Astrocyte of the cerebellum (primary cell): ENCODE measurements at regions not wholly inside any gene's neighbourhood (a gene's known extent, or its start where the extent isn't known, plus 50 kb on each side); places are given as distances from the start of the nearest gene placed in this dataset.

Source experiments
- DNase-seq: peaks from one replicate; pipeline ENCODE4 v3.0.0-alpha.2; 2011; ENCODE audit warnings: low read depth
- H3K4me3 ChIP-seq: 2 replicates; pipeline ENCODE4 v1.5.1; 2011; ENCODE audit warnings: mild to moderate bottlenecking, low read depth, low read length, moderate library complexity
- in situ Hi-C: cut with HindIII; loops from 2 replicates; pipeline ENCODE4 v1.10.0; 2017; ENCODE audit warnings: low sequenced_read_pairs
- TF ChIP-seq, protein P1 (sequence below): IDR thresholded peaks from 2 replicates; pipeline ENCODE4 v1.5.1; 2012; ENCODE audit warnings: low read length, low read depth, moderate library complexity, mild to moderate bottlenecking; ENCODE audit errors: missing control alignments

DNA sequence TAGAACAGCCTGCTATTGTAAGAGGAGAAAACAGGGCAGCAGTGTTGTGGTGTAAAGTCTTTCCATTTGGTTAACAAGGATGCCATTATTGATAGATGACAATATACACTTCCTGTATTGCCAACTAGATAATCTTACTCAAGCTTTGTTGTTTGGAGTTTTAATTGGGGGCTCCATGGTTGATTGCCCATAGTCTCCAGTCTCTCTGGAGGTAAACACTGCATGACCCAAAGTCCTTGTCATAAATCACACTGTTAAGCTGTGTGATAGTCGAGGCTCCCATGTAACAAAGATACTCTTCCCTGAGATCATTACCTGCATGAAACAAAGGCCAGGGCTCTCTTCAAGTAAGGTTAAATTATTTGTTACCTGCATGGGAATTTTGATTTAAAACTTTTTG, 394.6 kb downstream of the C4orf33 start:
- TF ChIP-seq, protein P1, sequence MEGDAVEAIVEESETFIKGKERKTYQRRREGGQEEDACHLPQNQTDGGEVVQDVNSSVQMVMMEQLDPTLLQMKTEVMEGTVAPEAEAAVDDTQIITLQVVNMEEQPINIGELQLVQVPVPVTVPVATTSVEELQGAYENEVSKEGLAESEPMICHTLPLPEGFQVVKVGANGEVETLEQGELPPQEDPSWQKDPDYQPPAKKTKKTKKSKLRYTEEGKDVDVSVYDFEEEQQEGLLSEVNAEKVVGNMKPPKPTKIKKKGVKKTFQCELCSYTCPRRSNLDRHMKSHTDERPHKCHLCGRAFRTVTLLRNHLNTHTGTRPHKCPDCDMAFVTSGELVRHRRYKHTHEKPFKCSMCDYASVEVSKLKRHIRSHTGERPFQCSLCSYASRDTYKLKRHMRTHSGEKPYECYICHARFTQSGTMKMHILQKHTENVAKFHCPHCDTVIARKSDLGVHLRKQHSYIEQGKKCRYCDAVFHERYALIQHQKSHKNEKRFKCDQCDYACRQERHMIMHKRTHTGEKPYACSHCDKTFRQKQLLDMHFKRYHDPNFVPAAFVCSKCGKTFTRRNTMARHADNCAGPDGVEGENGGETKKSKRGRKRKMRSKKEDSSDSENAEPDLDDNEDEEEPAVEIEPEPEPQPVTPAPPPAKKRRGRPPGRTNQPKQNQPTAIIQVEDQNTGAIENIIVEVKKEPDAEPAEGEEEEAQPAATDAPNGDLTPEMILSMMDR: no peak
- in situ Hi-C loops: no loop called here
- H3K4me3 ChIP-seq: no peak overlapping the region
- no peak for DNase-seq

DNA sequence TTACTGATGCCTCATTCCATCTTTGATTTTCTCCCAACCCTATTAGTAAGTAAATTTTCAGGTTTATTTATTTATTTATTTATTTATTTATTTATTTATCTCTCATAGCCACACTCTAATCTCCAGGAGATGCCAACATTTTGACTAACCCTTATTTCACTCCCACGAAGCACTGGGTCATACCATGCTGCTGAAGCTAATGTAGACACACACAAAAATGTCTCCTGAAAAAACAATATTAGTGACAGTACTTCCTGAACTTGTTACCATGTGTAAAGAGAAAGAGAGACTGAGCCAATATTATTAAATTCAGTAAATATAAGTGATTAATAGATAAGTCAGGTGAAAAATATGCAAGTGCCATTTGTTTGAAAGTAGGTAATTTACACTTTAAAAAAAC, 402.7 kb downstream of the C4orf33 start:
- no peak overlapping the region for H3K4me3 ChIP-seq
- in situ Hi-C loops: no loop called here
- TF ChIP-seq, protein P1: no peak
- no peak for DNase-seq

DNA sequence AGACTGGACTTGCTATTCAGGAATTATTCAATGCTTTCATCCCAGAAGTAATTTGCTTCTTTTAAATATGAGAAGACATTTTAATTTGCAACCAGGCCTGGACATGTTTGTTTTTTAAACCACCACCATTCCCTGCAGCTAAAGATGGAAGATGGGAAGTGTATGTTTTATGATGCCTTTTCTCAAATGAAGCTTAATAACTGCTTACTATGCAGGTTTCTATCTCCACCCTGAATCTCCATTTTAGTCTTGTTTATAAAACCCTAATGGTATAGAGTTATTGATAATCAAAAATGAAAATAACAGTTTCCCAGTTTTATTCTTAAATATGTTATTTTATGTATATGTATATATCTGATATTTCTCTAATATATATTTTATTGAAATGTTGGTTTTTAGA, 418.9 kb downstream of the C4orf33 start:
- no peak for DNase-seq
- TF ChIP-seq, protein P1: no peak
- in situ Hi-C loops: no loop called here
- no peak overlapping the region for H3K4me3 ChIP-seq

DNA sequence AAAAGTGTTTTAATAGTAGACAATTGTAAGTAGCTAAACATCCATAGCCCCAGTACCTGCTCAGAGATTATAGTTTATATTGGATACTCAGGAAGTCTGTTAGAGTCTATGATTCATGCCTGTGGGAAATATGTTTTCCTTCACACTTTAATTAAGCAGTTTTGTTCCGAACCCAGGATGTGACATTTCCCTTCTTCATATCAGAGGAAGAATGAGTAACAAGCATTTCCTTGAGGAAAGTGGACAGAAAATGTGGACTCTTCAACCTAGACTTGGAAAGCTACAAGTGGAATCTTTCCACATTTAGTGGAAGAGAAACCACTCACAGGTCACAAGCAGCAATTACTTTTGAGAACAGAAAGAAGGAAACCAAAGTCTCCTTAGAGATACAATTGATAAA, 419.4 kb downstream of the C4orf33 start:
- in situ Hi-C loops: no loop called here
- H3K4me3 ChIP-seq: no peak overlapping the region
- TF ChIP-seq, protein P1: no peak
- no peak for DNase-seq

DNA sequence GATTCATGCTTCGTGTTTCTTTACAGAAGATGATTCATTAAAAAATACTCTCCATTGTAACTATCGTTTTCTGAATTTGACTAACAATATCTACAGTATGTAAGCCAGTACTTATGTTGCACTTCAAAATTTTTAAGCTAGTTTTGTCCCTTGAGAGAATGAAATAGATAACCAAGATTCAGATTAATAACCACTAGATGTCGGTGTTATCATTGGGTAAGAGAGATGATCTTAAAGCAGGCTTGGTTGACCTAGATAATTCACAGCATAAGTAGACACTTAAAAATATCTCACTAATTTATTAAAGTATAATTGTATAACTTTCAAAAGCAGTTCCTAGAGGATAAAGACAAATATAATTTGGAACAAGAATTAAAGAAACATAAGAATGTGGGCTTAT, 430.9 kb downstream of the C4orf33 start:
- in situ Hi-C loops: no loop called here
- no peak for DNase-seq
- H3K4me3 ChIP-seq: no peak overlapping the region
- TF ChIP-seq, protein P1: no peak

DNA sequence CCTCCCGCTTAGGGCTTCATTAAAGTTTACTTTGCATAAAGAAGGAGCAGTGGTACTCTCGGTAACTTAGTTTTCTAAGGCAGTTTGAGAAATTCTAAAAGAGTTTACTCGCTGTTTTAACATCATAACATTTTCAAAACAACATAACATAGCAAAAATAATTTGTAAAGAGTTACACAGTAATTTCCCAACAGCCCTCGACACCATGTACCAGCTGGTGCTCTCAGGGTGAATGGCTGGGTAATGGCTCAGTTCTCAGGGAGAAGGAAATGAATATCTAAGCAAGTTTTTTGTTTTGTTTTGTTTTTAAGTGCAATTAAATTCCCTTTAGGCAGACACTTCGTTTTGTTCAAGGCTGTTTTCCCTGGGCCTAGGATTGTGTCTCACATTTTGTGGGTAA, 435.3 kb downstream of the C4orf33 start:
- H3K4me3 ChIP-seq: no peak overlapping the region
- in situ Hi-C loops: no loop called here
- TF ChIP-seq, protein P1: no peak
- DNase-seq: no peak

DNA sequence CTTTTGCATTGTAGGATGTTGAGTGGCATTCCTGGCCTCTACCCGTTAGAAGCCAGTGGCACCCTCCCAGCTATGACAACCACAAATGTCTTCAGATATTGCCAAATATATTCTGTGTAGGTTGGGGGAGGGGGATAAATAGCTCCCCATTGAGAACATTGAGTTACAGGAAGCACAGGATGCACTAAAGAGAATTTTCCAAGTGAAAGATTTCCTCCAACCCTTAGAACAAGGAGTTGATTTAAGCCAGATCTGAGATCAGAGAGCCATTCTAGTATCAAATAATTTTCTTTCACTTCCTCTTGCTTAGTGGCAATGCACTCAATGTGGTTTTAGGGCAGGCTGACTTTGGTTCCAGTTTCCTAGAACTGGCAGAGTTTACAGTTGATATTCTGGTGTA, 436.6 kb downstream of the C4orf33 start:
- TF ChIP-seq, protein P1: no peak
- DNase-seq: no peak
- in situ Hi-C loops: no loop called here
- H3K4me3 ChIP-seq: no peak overlapping the region
